HG02938 (cell line): ENCODE measurements at regions not wholly inside any gene's neighbourhood (a gene's known extent, or its start where the extent isn't known, plus 50 kb on each side); places are given as distances from the start of the nearest gene placed in this dataset.

Source experiments
- ATAC-seq: cut with Tn5 transposase; IDR thresholded peaks from one replicate; pipeline ENCODE4 v1.9.1; 2021; ENCODE audit warnings: mild to moderate bottlenecking, moderate library complexity; ENCODE audit not compliant: unreplicated experiment

- no peak for ATAC-seq
Measured at GRCh38 chr10:128418819-128419218, 292.6 kb upstream of the MKI67 start.

- ATAC-seq: no peak
Measured at GRCh38 chr10:128419466-128420019, 293.3 kb upstream of the MKI67 start.

DNA sequence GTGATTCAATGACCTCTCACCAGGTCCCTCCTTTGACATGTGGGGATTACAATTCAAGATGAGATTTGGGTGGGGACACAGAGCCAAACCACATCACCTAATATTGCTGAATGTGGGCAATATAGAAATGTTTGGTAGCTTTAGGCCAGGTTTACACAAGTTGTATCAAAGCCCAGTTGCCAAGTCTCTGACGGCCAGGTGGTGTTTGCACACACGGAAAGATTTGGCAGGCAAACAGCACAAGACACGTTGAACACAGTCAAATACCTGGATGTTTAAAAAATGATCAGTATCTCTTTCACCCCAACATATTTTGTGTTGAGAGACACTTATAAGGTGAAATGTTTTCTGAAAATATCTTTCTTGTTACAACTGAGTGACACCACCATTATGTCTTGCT lies 294.4 kb upstream of the MKI67 start:
- no peak for ATAC-seq

- no peak for ATAC-seq
Measured at GRCh38 chr10:128421371-128422160, 295.3 kb upstream of the MKI67 start.

GRCh38 chr10:128422190-128422589 lies 296.0 kb upstream of the MKI67 start:
- ATAC-seq: no peak

GRCh38 chr10:128422999-128423398 lies 296.8 kb upstream of the MKI67 start:
- ATAC-seq: no peak

DNA sequence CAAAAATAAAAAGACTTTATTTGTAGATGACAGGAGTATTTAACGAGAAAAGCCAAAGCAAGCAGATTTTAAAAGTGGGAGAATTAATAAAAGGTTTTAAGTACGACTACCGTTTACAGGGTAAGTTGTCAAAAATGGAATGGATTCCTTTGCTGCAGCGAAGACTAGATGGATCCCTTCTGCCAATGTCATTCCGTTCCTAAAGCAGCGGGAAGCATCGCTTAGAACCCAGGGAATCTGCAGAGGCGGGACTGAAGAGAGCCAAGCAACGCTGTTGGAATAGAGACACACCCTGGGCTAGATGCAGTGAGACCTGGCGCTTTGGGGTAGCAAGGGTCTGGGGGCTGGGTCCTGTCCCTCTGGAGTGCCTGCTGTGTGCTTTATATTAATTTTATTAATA lies 303.1 kb upstream of the MKI67 start:
- ATAC-seq: no peak

GRCh38 chr10:128429835-128430513 lies 303.8 kb upstream of the MKI67 start:
- ATAC-seq: no peak

DNA sequence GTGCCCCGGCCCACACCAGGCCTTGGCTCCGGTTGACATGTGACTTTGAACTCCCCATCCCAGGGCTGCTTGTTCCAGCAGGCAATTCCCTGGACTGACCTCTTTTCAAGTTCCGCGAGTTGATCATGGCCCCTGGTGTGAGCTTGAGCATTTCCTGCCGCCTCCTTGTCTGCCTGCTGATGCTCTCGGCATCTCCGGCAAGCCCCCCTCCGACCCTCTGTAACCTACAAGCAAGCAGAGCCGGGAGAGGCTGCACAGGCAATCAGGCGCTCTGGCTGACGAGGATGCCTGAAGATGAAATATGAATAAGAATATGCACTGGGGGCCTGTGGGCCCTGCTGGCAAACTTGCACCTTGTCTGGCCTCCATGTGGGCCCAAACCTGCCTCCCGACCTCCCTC lies 304.9 kb upstream of the MKI67 start:
- ATAC-seq: no peak

- ATAC-seq: no peak
Measured at GRCh38 chr10:128431506-128431905, 305.3 kb upstream of the MKI67 start.

DNA sequence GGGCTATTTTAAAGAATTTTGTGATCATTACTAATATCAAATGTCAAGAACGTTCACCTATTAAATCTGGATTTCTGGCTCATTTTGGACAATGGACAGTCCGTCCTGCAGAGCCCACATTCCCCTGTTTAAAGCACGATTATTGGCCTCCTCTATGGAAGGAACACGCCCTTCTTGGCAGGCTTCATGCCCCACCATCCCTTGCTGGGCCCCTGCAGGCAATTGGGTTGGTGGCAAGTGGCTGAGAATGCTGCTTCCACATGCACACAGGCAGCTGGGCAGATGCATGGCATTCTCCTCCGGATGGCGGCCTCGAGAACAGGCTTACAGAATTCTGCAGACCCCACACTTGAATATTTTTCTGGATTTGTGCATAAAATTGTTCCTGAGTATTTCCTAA lies 305.8 kb upstream of the MKI67 start:
- no peak for ATAC-seq

DNA sequence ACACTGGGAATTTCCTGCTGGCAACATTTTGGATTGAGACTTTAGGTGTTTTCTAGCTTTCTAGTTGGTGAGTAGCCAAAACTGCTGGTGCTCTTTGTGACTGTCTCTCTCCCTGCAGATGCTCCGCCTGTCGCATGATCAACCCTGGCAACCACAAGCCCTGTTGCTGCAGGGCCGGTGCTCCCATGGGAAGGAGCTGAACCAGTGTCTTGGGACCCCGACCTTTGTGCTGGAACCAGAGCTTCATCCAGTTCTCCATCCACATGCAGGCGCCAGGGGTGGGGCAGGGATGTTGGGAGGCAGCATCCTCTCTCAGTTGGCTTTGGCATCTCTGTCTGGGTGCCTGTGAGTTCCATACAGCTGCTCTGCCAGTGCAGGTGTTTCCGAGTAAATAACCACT lies 306.2 kb upstream of the MKI67 start:
- ATAC-seq: no peak

GRCh38 chr10:128435811-128436210 lies 309.6 kb upstream of the MKI67 start:
- ATAC-seq: no peak

- no peak for ATAC-seq
Measured at GRCh38 chr10:128437786-128438345, 311.6 kb upstream of the MKI67 start.

GRCh38 chr10:128438417-128439063 lies 312.3 kb upstream of the MKI67 start:
- no peak for ATAC-seq

- ATAC-seq: no peak
Measured at GRCh38 chr10:128440513-128441160, 314.4 kb upstream of the MKI67 start.

- no peak for ATAC-seq
Measured at GRCh38 chr10:128443925-128444518, 317.8 kb upstream of the MKI67 start.

- ATAC-seq: no peak
Measured at GRCh38 chr10:128448796-128449195, 322.6 kb upstream of the MKI67 start.

- ATAC-seq: no peak
Measured at GRCh38 chr10:128451879-128452278, 325.7 kb upstream of the MKI67 start.

- ATAC-seq: no peak
Measured at GRCh38 chr10:128456271-128456670, 330.0 kb upstream of the MKI67 start.
